ENCODE measurements at regions not wholly inside any gene's neighbourhood (a gene's known extent, or its start where the extent isn't known, plus 50 kb on each side); places are given as distances from the start of the nearest gene placed in this dataset.
A peak's percentile ranks its signal among the peaks of the same experiment; 100 is the strongest.
"Not testable (repeated sequence)": the region's sequence is repeated elsewhere in the genome, so short reads cannot be mapped to it uniquely, and the experiment has no call there.

- H3K27ac ChIP-seq; H3K4me1 ChIP-seq; H3K4me3 ChIP-seq; H3K27me3 ChIP-seq; DNase-seq; H3K9me3 ChIP-seq; intact Hi-C loops (cut with DNase I): not testable (repeated sequence)
- peak; percentile 42 for ATAC-seq
- peaks cover 0 to 67% of the 10 kb centered on the region in 2 donors for H3K36me3 ChIP-seq
Observed at GRCh38 chr16:70014915-70015314, 63.8 kb downstream of the CLEC18A start.

- H3K27ac ChIP-seq; H3K4me1 ChIP-seq; DNase-seq; H3K9me3 ChIP-seq; H3K4me3 ChIP-seq; intact Hi-C loops (cut with DNase I); H3K27me3 ChIP-seq: not testable (repeated sequence)
- peaks cover 0 to 67% of the 10 kb centered on the region in 2 donors for H3K36me3 ChIP-seq
- peak; percentile 29 for ATAC-seq
Observed at GRCh38 chr16:70016751-70017150, 65.6 kb downstream of the CLEC18A start.

DNA sequence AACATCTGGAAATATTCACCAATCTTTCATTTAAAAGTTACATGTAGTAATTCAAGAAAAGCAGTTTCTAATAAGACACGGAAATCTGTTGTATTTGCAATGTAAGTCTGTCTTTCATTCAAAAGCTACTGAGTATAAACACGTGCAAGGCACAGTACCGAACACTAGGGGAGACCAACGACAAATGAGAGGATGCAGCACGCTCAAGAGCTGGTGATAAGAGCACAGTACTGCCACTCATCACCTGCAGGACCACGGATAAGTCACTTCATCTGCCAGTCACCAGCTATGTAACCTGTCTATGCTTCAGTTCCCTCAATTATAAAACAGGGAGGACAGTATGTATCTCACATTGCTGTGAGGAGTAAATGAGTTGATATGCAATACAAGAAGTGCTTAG, 67.1 kb downstream of the CLEC18A start:
- no peak for DNase-seq
- no peak for ATAC-seq
- TF ChIP-seq CTCF (IDR thresholded peaks at IDR 0.05): no peak

GRCh38 chr16:70023207-70023606, 72.1 kb downstream of the CLEC18A start:
- H3K9me3 ChIP-seq; intact Hi-C loops (cut with DNase I); H3K4me1 ChIP-seq; H3K4me3 ChIP-seq; ATAC-seq; DNase-seq; H3K27ac ChIP-seq; H3K27me3 ChIP-seq: not testable (repeated sequence)
- H3K36me3 ChIP-seq: peaks cover 0 to 44% of the 10 kb centered on the region in 2 donors

More for the DNA sequence above, 67.1 kb downstream of the CLEC18A start:
- Histone ChIP-seq H3K4me1 (no peaks in the 10 kb centered on the region), H3K27me3 (no peaks in the 10 kb centered on the region), H3K4me3 (no peak overlapping the region), H3K27ac (no peak overlapping the region), H3K36me3 (peaks cover 0 to 64% of the 10 kb centered on the region in 2 donors), H3K9me3 (no peaks in the 10 kb centered on the region)
- intact Hi-C loops (cut with DNase I): no loop called here

- H3K4me3 ChIP-seq; H3K4me1 ChIP-seq; H3K27ac ChIP-seq; H3K27me3 ChIP-seq; DNase-seq; intact Hi-C loops (cut with DNase I); ATAC-seq; H3K9me3 ChIP-seq: not testable (repeated sequence)
- peaks cover 0 to 48% of the 10 kb centered on the region in 2 donors for H3K36me3 ChIP-seq
Observed at GRCh38 chr16:70023956-70024355, 72.8 kb downstream of the CLEC18A start.

DNA sequence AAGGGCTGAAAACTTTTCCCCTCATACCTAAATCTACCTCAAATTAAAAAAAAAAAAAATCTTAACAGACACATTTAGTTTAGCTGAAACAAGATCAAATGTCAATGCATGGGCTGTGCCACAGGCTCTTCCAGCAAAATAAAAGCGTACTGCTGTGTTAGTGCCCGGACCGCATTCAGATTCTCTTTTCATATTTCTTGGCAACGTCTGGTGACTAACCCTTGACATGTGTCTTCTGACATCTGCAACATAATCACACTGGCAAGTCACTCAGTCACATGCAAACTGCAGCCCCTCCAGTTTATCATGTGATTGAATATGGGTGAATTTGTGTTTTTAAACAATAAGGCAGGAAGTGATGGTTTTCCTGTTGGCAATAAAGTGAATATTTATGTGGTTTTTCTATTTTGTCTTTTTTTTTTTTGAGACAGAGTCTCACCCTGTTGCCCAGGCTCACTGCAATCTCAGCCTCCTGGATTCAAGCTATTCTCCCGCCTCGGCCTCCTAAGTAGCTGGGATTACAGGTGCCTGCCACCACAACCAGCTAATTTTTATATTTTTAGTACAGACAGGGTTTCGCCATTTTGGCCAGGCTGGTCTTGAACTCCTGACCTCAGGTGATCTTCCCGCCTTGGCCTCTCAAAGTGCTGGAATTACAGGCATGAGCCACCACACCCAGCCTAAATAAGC, 75.2 kb downstream of the CLEC18A start:
- H3K36me3 ChIP-seq: peaks cover 0 to 44% of the 10 kb centered on the region in 2 donors
- H3K4me3 ChIP-seq; H3K27me3 ChIP-seq; H3K4me1 ChIP-seq; H3K27ac ChIP-seq; H3K9me3 ChIP-seq; intact Hi-C loops (cut with DNase I): not testable (repeated sequence)
- DNase-seq (peak in 2 of 4 donors; percentile 8 to 29), ATAC-seq (peak; percentile 76)

GRCh38 chr16:70032906-70033305, 81.2 kb upstream of the PDPR start:
- ATAC-seq; H3K9me3 ChIP-seq; intact Hi-C loops (cut with DNase I); H3K4me1 ChIP-seq; DNase-seq; H3K27ac ChIP-seq; H3K27me3 ChIP-seq; H3K4me3 ChIP-seq: not testable (repeated sequence)
- peaks cover 0 to 37% of the 10 kb centered on the region in 2 donors for H3K36me3 ChIP-seq

DNA sequence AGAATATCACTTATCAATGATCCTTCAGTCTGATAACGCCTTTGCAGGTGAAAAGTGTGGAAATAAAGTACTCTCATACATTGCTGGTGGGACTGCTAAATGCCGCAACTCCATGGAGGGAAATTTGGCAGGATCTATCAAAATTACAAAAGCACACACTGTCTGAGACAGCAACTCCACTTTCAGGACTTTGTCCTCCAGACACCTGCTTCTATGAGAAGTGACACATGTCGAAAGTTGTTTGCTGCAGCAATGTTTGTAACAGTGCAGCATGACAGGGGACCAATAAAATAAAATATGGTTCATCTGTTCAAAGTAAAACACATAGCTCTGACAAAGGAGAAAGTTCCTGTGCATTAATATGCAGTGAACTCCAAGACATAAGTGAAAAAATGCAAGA, 76.2 kb upstream of the PDPR start:
- H3K27ac ChIP-seq; DNase-seq; ATAC-seq; H3K4me1 ChIP-seq; intact Hi-C loops (cut with DNase I); H3K9me3 ChIP-seq; H3K4me3 ChIP-seq; H3K27me3 ChIP-seq: not testable (repeated sequence)
- peaks cover 0 to 34% of the 10 kb centered on the region in 2 donors for H3K36me3 ChIP-seq

DNA sequence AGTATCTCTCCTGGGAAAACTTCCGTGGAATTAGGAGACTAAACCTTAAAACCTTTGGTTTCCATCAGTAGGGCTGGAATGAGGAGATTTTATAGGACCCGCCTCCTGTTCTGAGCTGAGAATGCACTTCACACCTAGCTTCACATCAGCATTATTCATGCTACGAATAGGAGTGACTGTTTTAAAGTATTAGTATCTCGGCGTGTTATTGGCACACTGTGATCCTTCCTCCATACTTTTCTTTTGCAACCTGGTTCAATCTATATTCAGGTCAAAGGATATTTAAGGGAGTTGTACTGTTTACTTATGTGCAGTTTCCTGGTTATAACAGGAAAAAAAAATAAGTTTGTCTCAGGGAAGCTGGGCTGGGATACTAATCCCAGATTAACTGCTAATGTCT, 73.6 kb upstream of the PDPR start:
- H3K4me3 ChIP-seq; H3K27me3 ChIP-seq; H3K9me3 ChIP-seq; DNase-seq; intact Hi-C loops (cut with DNase I); ATAC-seq; H3K4me1 ChIP-seq; H3K27ac ChIP-seq: not testable (repeated sequence)
- H3K36me3 ChIP-seq: peaks cover 0 to 23% of the 10 kb centered on the region in 2 donors

- H3K4me1 ChIP-seq; intact Hi-C loops (cut with DNase I); H3K27me3 ChIP-seq; H3K4me3 ChIP-seq; ATAC-seq; DNase-seq; H3K9me3 ChIP-seq; H3K27ac ChIP-seq: not testable (repeated sequence)
- peaks cover 0 to 17% of the 10 kb centered on the region in 2 donors for H3K36me3 ChIP-seq
Observed at GRCh38 chr16:70043538-70044067, 70.5 kb upstream of the PDPR start.

- intact Hi-C loops (cut with DNase I); H3K27me3 ChIP-seq; H3K27ac ChIP-seq; ATAC-seq; H3K36me3 ChIP-seq; DNase-seq; H3K4me3 ChIP-seq; H3K4me1 ChIP-seq; H3K9me3 ChIP-seq: not testable (repeated sequence)
Observed at GRCh38 chr16:70046560-70046959, 67.6 kb upstream of the PDPR start.

GRCh38 chr16:70048083-70048482, 66.0 kb upstream of the PDPR start:
- H3K9me3 ChIP-seq; ATAC-seq; H3K36me3 ChIP-seq; intact Hi-C loops (cut with DNase I); H3K27ac ChIP-seq; H3K4me3 ChIP-seq; H3K27me3 ChIP-seq; H3K4me1 ChIP-seq; DNase-seq: not testable (repeated sequence)

DNA sequence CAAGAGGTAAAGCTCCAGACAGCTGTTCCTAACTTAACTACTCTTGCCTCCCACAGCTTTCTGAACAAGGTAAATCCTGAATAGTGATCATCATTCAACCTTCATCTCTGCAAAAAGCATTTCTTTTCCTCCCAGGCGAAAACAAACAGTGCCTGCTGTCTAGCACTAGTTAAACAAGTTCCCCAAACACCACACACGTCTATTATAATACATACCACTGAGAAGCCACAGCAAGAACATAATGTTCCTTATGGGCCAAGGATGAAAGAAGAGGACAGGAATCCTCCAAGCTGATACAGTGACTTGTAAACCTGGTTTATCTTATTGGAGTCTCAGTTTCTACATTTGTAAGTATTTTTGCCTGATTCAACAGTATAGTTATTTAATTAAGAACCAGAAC, 56.1 kb upstream of the PDPR start:
- H3K36me3 ChIP-seq; DNase-seq; H3K9me3 ChIP-seq; H3K27ac ChIP-seq; H3K4me1 ChIP-seq; H3K27me3 ChIP-seq; intact Hi-C loops (cut with DNase I); H3K4me3 ChIP-seq: not testable (repeated sequence)
- ATAC-seq: peak; percentile 34

Data from left lung (tissue), 4 donors.